ENCODE measurements at regions not wholly inside any gene's neighbourhood (a gene's known extent, or its start where the extent isn't known, plus 50 kb on each side); places are given as distances from the start of the nearest gene placed in this dataset.

DNA sequence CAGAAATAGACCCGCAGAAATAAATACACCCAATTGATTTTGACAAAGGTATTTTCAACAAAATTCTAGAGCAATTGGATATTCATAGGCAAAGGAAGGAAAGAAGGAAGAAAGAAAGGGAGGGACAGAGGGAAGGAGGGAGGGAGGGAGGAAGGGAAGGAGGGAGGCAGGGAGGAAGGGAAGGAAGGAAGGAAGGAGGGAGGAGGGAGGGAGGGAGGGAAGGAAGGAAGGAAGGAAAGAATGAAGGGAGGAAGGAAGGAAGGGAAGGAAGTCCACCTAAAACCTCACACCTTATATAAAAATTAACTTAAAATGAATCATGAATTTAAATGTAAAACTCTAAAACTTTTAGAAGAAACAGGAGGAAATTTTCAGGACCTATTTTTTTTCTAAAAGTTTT is 94.2 kb upstream of the USP47 start:
- H3K79me2 ChIP-seq (ENCODE audit: control insufficient read depth, insufficient read depth, low read length): no peaks in the 10 kb centered on the region
- TF ChIP-seq, protein P1, sequence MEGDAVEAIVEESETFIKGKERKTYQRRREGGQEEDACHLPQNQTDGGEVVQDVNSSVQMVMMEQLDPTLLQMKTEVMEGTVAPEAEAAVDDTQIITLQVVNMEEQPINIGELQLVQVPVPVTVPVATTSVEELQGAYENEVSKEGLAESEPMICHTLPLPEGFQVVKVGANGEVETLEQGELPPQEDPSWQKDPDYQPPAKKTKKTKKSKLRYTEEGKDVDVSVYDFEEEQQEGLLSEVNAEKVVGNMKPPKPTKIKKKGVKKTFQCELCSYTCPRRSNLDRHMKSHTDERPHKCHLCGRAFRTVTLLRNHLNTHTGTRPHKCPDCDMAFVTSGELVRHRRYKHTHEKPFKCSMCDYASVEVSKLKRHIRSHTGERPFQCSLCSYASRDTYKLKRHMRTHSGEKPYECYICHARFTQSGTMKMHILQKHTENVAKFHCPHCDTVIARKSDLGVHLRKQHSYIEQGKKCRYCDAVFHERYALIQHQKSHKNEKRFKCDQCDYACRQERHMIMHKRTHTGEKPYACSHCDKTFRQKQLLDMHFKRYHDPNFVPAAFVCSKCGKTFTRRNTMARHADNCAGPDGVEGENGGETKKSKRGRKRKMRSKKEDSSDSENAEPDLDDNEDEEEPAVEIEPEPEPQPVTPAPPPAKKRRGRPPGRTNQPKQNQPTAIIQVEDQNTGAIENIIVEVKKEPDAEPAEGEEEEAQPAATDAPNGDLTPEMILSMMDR (optimal IDR thresholded peaks at IDR 0.05 in 1 of 3, IDR thresholded peaks at IDR 0.05 in 1 of 3, conservative IDR thresholded peaks at IDR 0.05 in 1 of 3; ENCODE audit: extremely low read depth in 1 of 3, insufficient read depth in 2 of 3, low read length in 3 of 3): no peak
- no peak for TF ChIP-seq EZH2 (IDR thresholded peaks at IDR 0.05; ENCODE audit: low read length)
- no peak overlapping the region for H3K4me3 ChIP-seq (ENCODE audit: control insufficient read depth in 2 of 3, extremely low read depth in 1 of 3, insufficient read depth in 2 of 3, low read depth in 1 of 3, low read length in 3 of 3)
- no peaks in the 10 kb centered on the region for H4K20me1 ChIP-seq (ENCODE audit: control insufficient read depth, extremely low read depth, insufficient read depth, low read length)
- FAIRE-seq: no peak
- H3K27ac ChIP-seq (ENCODE audit: control insufficient read depth, insufficient read depth, low read length): no peak overlapping the region
- no peaks in the 10 kb centered on the region for H3K36me3 ChIP-seq (ENCODE audit: control insufficient read depth in 2 of 2, extremely low read depth in 1 of 2, insufficient read depth in 2 of 2, low read length in 2 of 2)
- H3K4me1 ChIP-seq (ENCODE audit: control insufficient read depth, extremely low read depth, insufficient read depth, low read length): peaks cover 23% of the 10 kb centered on the region
- H3K9me3 ChIP-seq (ENCODE audit: control insufficient read depth, low read depth, low read length): no peaks in the 10 kb centered on the region
- H3K9ac ChIP-seq (ENCODE audit: control insufficient read depth, extremely low read depth, insufficient read depth, low read length): no peak overlapping the region
- dilution Hi-C loops (cut with MboI; ENCODE audit: extremely low pct_ligation_motif_present, low sequenced_read_pairs): no loop called here
- DNase-seq (ENCODE audit: low read depth, low spot score): no peak
- no peak overlapping the region for H3K4me2 ChIP-seq (ENCODE audit: control insufficient read depth, extremely low read depth, insufficient read depth, low read depth, low read length)
- no peaks in the 10 kb centered on the region for H3K27me3 ChIP-seq (ENCODE audit: control insufficient read depth, extremely low read depth, insufficient read depth, low read length)
- no peaks in the 10 kb centered on the region for H3K9me1 ChIP-seq (ENCODE audit: control insufficient read depth, extremely low read depth, insufficient read depth, low read length)
- no peak overlapping the region for H2AFZ ChIP-seq (ENCODE audit: control insufficient read depth, low read length)

DNA sequence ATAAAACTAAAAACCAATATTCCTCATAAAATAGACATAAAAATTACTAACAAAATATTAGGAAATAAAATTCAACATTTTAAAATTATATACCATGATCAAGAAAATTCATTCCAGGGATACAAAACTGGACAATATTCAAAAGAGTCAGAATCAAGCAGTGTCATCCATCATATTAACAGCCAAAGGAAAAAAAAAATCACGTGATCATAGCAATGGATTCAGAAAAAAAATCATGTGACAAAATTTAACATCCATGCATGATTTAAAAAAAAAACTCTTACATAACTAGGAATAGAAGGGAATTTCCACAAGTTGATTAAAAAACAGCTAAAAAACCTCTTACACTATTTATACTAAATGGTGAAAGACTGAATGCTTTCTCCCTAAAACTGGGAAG is 95.3 kb upstream of the USP47 start:
- Histone ChIP-seq H3K36me3 (ENCODE audit: control insufficient read depth in 2 of 2, extremely low read depth in 1 of 2, insufficient read depth in 2 of 2, low read length in 2 of 2) (no peaks in the 10 kb centered on the region), H3K4me1 (ENCODE audit: control insufficient read depth, extremely low read depth, insufficient read depth, low read length) (peaks cover 23% of the 10 kb centered on the region), H3K4me3 (ENCODE audit: control insufficient read depth in 2 of 3, extremely low read depth in 1 of 3, insufficient read depth in 2 of 3, low read depth in 1 of 3, low read length in 3 of 3) (no peak overlapping the region), H2AFZ (ENCODE audit: control insufficient read depth, low read length) (no peak overlapping the region), H4K20me1 (ENCODE audit: control insufficient read depth, extremely low read depth, insufficient read depth, low read length) (no peaks in the 10 kb centered on the region), H3K79me2 (ENCODE audit: control insufficient read depth, insufficient read depth, low read length) (no peaks in the 10 kb centered on the region), H3K9me3 (ENCODE audit: control insufficient read depth, low read depth, low read length) (no peaks in the 10 kb centered on the region), H3K9ac (ENCODE audit: control insufficient read depth, extremely low read depth, insufficient read depth, low read length) (no peak overlapping the region), H3K4me2 (ENCODE audit: control insufficient read depth, extremely low read depth, insufficient read depth, low read depth, low read length) (no peak overlapping the region), H3K27ac (ENCODE audit: control insufficient read depth, insufficient read depth, low read length) (no peak overlapping the region), H3K9me1 (ENCODE audit: control insufficient read depth, extremely low read depth, insufficient read depth, low read length) (no peaks in the 10 kb centered on the region), H3K27me3 (ENCODE audit: control insufficient read depth, extremely low read depth, insufficient read depth, low read length) (no peaks in the 10 kb centered on the region)
- TF ChIP-seq, protein P1 (optimal IDR thresholded peaks at IDR 0.05 in 1 of 3, IDR thresholded peaks at IDR 0.05 in 1 of 3, conservative IDR thresholded peaks at IDR 0.05 in 1 of 3; ENCODE audit: extremely low read depth in 1 of 3, insufficient read depth in 2 of 3, low read length in 3 of 3): no peak
- no peak for TF ChIP-seq EZH2 (IDR thresholded peaks at IDR 0.05; ENCODE audit: low read length)
- FAIRE-seq (no peak), DNase-seq (ENCODE audit: low read depth, low spot score) (no peak)
- dilution Hi-C loops (cut with MboI; ENCODE audit: extremely low pct_ligation_motif_present, low sequenced_read_pairs): no loop called here
